ENCODE measurements at regions not wholly inside any gene's neighbourhood (a gene's known extent, or its start where the extent isn't known, plus 50 kb on each side); places are given as distances from the start of the nearest gene placed in this dataset.

DNA sequence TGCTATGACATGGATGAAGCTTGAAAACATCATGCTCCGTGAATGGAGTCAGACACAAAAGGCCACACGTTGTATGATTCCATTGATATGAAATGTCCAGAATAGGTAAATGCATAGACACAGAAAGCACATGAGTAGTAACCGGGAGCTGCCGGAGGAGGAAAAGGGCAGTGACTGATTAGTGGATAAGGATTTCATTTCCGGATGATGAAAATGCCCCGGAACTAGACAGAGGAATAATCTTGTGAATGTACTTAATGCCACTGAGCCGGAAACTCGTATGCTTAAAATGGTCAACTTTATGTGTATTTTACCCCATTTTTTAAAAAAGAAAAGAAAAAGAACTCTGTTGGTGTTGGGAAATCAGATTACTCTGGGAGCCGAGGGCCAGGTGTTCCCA is 112.7 kb upstream of the FAM9B start:
- DNase-seq, result no peak
- in situ Hi-C loops (cut with MboI; ENCODE audit: low pct_unique_long_range_greater_than_20kb, low sequenced_read_pairs), result no loop called here

DNA sequence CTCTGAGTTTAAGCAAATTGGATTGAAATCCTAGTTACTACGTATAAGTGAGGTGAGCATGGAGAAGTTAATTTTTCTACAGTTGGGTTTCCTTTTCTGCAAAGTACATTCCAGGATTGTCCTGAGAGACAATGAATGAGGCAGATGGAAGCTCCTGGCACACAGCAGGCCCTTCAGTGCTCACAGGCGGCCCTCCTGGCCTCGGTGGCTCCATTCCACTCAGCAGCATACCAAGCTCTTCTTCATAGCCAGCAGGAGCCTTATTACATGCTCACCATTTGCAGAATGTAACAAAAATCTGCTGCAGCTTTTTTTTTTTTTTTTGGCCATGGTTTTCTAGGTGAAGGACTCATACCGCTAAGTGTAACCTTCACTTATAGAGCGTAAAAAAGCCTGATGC is 113.2 kb upstream of the FAM9B start:
- DNase-seq, result no peak

DNA sequence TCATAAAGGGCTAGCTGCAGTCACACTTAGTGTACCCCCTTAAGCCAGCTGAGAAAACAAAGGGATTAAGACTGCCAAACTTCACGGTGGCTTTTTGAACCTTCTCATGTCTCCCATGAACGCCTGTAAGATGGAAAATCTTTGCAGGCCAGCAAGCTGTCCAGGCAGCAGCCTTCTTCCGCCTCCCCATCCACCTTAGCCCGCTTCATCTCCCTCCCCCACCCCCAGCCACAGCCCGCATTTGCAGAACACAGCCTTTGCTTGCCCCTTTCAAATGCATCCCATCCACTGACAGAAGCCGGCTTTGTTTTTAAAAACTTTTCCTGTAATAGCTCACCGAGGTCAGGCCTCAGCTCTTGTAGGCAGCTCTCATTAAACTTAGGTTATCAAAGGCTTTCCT is 113.8 kb upstream of the FAM9B start:
- in situ Hi-C loops (cut with MboI; ENCODE audit: low pct_unique_long_range_greater_than_20kb, low sequenced_read_pairs), result no loop called here

More for the DNA sequence above, 113.2 kb upstream of the FAM9B start:
- in situ Hi-C loops (cut with MboI; ENCODE audit: low pct_unique_long_range_greater_than_20kb, low sequenced_read_pairs), result no loop called here

DNA sequence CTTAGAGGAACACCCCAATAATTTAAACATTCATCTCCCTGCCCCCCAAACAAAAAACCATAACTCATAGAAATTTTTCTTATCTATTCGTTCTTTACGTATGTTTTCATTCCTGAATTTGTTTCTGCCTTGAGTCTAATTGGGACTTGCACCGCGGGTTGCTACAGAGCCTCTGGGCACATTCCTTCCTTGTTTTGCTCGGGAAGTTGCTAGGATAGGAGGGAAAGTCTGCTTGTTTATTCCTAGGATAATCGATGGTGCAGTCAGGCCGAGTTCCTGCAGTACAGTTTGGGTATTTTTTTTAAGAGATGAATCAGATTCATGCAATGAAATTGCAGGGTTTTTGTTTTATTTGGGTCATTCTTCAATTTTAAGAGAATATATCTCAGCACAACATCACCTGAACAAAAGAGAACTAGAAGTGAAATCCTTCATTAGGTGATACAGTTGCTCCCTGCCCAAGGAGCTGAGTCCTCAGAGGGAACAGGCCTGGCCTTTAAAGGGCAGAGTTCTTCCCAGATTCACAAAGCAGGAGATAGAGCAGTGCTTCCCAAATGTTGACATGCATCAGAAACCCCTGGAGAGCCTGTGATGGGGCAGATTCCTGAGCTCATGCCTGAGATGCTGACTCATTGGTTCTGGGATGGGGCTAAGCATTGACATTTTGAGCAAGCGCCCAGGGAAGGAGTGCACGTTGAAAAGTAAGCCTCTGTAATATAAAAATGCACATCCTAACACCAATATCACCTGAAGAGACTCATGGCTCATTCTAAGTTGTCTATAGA is 114.9 kb upstream of the FAM9B start:
- in situ Hi-C loops (cut with MboI; ENCODE audit: low pct_unique_long_range_greater_than_20kb, low sequenced_read_pairs), result no loop called here
- DNase-seq, result no peak

More for the DNA sequence above, 113.8 kb upstream of the FAM9B start:
- no peak for DNase-seq

DNA sequence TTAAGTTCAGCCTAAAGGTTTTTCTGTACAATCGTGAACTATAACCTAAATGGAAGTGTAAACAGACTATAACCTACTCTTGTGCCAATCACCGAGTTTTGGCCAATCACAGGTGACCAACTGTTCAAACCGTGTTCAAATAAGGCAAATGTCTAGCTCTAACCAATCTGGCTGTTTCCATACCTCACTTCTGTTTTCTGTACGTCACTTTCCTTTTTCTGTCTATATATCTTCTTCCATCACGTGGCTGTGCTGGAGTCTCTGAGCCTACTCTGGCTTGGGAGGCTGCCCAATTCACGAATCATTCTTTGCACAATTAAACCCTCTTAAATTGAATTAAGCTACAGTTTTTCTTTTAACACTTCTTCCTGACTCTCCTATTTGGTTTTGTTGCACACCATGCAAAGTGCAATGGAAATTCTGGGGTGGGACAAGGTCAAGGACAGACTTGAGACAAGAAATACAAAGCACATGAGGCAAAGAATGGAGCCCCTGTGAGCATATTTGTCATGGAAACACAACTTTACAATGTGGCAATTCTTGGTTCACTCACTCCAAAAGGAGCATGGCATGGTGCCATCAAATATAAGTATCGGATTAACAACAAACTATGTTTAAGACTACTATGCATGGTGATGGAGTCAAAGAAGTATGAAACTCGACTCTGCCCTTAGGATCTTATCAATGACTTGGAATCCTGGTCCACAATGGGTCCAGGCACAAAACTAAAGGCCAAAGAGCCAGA is 115.7 kb upstream of the FAM9B start:
- in situ Hi-C loops (cut with MboI; ENCODE audit: low pct_unique_long_range_greater_than_20kb, low sequenced_read_pairs), result no loop called here
- no peak for DNase-seq

DNA sequence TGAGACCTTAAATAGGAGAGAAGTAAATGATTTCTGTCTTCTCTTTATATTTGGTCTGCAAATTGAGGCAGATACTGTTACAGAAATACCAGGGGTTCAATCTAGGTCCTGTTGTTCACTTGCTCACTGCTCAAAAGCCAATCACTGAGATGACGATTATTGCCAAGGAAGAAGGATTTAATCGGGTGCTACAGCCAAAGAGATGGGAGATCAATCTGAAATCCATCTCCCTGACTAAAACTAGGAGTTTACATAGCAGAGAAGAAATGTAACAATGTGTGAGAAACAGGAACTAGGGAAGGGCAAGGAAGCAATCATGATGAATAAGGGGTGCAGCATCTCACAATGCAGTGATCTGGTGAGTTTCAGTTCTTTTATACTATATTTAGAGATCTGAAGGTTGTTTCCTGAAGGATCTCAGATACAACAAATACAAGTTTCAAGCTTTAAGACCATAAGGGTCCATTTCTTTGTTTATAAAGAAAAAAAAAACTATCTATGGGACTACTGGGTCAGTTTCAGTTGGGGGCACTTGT is 117.9 kb upstream of the FAM9B start:
- DNase-seq, result no peak
- in situ Hi-C loops (cut with MboI; ENCODE audit: low pct_unique_long_range_greater_than_20kb, low sequenced_read_pairs), result no loop called here

DNA sequence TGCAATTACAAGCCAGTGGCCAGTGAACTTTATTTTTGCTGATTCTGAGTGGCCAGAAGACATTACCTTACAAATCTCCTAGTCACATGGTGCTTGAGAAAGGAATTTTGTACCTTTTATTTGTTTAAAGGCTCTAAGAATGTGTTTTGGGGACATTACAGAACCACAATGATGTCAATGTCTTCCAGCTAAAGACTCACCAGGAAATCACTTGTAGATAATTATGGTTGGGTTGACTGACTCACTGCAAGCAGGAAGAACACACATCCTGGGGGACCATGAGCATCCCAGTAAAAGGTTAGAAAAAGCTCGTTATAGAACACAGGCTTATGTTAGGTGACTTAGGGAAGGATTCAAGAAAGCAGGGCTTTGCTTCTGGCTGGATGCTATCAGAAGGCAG is 119.4 kb upstream of the FAM9B start:
- in situ Hi-C loops (cut with MboI; ENCODE audit: low pct_unique_long_range_greater_than_20kb, low sequenced_read_pairs), result no loop called here
- no peak for DNase-seq

DNA sequence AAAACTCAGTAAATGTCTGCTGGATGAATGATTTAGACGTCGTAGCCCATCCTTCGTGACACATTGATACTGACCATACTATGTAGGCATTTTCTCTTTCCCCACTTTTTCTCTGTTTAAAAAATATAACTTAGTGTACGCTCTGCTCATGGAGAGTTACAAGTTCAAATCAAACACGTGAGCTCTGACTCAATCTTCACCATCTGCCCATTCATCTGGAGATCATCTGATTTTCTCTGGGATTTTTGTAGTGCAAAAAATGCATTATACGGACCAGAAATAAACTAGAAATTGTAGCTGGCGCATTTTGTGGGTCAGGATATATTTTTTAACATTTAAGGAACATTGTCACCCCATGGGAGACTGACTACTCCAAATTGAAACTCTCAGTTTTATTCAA is 124.7 kb upstream of the FAM9B start:
- no peak for DNase-seq
- in situ Hi-C loops (cut with MboI; ENCODE audit: low pct_unique_long_range_greater_than_20kb, low sequenced_read_pairs), result no loop called here

DNA sequence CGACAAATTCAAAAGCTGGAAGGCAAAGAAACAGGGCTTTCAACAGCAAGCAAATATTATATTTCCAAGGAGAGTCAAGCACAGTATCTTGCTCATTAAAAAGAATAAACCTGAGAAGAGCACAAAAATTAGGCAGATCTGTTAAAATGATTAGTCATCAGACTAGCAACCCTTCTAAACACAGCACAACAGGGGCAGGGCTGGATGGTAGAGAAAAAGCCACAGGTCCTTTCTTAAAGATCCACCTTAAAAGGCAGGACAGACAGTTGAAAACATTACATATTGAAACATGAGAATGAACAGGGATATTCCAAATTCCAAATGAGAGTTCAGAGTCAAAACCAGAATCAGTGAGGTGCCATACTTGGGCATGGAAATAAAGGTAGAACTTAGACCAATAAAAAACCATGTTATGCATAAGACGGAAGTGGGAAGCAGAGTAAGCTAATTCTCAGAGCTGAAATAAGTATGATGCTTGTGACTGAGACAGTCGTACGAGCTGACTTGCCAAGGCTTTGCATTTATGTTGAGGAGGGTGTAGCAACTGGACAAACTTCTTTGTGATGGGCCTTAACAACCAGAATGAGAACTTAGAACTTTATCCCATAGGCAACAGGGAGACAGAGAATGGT is 126.9 kb upstream of the FAM9B start:
- no peak for DNase-seq
- in situ Hi-C loops (cut with MboI; ENCODE audit: low pct_unique_long_range_greater_than_20kb, low sequenced_read_pairs), result no loop called here

DNA sequence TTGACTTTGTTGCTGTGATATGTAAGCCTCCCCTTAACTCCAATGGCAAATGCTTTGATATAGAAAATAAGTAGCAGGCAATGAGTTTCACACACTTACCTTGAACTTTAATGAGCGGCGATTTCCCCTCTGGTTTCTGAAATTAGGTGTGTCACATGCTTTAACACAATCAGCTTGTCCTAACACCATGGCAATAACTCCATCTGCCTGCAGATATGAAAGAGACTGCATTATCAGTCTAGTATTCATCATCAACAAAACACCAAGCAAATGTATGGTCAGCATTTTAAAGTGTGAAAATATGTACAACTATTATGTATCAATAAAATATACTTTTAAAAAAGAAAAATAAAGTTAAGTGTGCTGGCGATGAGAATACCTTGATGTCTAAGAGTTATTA is 128.8 kb upstream of the FAM9B start:
- in situ Hi-C loops (cut with MboI; ENCODE audit: low pct_unique_long_range_greater_than_20kb, low sequenced_read_pairs), result no loop called here
- no peak for DNase-seq

DNA sequence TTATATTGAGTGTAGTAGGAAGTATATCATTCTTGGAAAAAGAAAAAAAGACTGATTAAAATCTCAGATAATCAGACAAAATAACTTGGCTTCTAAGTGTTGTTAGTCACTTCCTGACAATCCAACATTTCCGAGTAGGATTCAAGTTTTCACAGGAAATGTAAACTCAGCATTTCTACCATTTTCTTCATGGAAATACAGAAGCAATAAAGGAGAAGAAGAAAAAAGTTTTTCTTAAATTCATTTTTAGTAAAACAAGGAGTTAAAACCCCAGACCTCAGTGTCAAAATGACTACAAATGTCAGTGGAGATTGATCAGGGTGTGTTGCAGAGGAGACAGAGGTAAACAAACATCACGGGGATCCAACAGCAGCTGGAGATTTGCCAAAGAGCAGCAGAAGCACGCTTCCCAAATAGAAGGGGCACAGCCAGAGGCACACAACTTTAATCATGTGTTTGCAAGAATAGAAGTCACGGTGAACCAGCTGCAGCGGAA is 129.3 kb upstream of the FAM9B start:
- DNase-seq, result no peak

DNA sequence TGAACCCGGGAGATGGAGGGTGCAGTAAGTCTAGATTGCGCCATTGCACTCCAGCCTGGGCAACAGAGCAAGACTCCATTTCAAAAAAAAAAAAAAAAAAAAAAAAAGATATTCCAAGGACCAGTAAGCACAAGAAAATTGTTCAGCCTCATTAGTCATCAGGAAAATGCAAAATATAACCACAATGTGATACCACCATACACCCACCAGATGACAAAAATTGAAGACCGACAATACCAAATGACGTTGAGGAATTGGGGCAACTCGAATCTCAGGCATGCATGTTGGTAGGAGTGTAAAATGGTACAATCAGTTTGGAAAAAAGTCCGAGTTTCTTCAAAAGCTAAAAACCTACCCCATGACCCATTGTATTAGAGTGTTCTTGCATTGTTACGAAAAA is 130.2 kb upstream of the FAM9B start:
- in situ Hi-C loops (cut with MboI; ENCODE audit: low pct_unique_long_range_greater_than_20kb, low sequenced_read_pairs), result no loop called here
- no peak for DNase-seq

More for the DNA sequence above, 129.3 kb upstream of the FAM9B start:
- in situ Hi-C loops (cut with MboI; ENCODE audit: low pct_unique_long_range_greater_than_20kb, low sequenced_read_pairs), result no loop called here

DNA sequence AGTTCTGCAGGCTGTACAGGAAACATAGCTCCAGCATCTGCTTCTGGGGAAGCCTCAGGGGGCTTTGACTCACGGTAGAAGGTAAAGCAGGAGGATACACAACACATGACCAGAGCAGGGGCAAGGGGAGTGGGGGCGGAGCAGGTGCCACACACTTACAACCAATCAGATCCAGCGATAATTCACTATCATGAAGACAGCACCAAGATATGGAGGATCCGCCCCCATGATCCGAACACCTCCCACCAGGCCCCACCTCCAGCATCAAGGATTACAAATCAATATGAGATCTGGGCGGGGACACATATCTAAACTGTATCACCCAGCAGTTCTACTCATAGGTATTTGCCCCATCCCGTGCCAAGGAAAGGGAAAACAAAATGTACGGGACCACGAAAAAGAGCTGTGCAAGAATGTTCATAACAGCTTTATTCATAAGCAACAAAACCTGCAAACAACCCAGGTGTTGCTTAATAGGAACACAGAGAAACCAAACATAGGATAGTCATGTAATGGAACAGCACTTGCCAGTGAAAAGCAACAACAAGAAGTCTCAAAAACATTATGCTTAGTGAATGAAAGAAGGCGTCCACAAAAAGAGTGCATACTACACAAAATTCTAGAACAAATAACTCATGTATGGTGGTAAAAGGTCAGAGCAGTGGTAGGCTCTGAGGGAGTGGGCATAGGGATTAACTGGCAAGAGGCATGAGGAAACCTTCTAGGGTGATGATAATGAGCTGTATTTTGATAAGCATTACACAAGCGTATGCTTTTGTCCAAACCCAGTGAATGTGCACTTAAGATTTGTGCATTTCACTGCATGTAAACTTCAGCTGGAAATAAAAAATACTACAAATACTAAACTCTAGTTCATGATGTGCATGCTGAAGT is 130.9 kb upstream of the FAM9B start:
- in situ Hi-C loops (cut with MboI; ENCODE audit: low pct_unique_long_range_greater_than_20kb, low sequenced_read_pairs), result no loop called here
- no peak for DNase-seq

DNA sequence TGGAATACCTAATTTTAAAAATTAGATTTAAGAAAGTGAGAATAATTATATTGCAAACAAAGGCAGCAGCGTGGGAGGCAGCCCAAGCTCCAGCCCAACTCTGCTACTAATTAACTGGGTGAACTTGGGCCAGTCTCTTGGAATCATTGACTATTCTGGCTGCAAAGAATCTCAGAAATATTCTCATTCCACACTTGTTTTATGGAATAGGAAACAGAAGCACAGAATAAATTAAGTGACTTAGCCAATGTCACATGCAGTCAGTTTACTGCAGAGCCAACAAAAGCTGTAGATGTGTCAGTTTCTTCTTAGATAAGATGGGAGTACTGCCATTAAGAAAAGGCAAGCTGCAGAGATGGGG is 132.6 kb upstream of the FAM9B start:
- in situ Hi-C loops (cut with MboI; ENCODE audit: low pct_unique_long_range_greater_than_20kb, low sequenced_read_pairs), result no loop called here
- no peak for DNase-seq

DNA sequence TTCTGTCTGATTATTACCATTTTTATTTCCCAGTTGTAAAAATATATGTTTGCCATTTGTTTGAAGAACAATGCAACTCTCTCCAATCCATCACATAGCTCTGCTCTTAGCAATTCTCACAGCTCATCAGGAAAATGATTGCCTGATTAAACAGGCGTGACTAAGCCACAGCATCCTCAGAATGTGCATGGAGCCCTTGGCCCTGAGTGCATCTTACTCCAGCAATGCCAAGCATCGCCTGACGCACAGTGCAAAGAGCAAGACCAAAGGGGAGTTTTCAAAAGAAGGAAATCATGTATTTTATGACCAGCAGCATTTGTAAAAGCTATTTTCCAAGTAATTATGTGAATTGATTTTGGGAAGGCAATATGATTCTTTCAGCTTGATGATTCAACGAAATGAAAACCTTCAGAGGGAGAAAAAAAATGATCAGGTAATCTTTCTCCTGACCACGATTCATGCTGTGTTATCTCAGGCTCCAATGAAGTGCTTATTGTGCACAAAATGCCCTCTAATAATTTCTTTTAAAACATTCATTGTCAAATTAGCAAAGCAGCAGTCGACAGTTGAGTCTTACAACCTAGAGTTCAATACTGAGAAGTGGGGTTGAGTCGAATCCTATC is 138.0 kb upstream of the FAM9B start:
- DNase-seq, result no peak
- in situ Hi-C loops (cut with MboI; ENCODE audit: low pct_unique_long_range_greater_than_20kb, low sequenced_read_pairs), result no loop called here

DNA sequence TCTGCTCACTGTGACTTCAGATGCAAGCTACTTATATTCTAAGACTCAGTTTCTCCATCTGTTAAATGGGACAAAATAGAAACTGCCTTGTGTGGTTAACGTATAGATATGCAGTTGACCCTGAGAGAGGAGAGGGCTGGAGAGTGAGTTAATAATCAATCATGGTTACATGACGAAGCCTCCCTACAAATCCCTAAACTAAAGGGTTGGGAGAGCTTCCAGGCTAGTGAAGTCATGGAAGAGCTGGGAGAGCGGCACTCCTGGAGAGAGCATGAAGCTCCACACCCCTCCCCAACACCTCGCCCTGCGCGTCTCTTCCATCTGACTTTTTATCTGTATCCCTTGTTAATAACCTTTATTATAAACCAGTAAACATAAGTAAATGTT is 138.5 kb upstream of the FAM9B start:
- in situ Hi-C loops (cut with MboI; ENCODE audit: low pct_unique_long_range_greater_than_20kb, low sequenced_read_pairs), result no loop called here
- no peak for DNase-seq

DNA sequence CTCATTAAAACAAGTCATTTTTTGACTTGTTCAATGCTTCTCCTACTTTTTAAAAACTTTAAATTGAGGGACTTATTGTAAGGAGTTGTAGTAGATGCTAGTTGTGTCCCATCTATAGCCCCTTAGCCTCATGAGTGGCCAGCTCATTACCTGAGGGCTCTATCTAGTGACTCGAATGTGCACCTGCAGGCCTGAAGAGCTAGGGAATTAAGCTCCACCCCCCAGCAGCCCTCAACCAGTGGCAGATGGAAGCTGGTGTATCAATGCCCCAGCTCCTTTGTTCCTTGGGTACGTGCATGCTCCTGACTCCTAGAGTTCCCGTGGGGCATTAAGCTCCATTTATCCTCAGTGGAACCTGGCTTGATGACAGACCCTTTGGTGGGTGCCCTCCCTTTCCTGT is 146.7 kb upstream of the FAM9B start:
- in situ Hi-C loops (cut with MboI; ENCODE audit: low pct_unique_long_range_greater_than_20kb, low sequenced_read_pairs), result no loop called here
- no peak for DNase-seq

DNA sequence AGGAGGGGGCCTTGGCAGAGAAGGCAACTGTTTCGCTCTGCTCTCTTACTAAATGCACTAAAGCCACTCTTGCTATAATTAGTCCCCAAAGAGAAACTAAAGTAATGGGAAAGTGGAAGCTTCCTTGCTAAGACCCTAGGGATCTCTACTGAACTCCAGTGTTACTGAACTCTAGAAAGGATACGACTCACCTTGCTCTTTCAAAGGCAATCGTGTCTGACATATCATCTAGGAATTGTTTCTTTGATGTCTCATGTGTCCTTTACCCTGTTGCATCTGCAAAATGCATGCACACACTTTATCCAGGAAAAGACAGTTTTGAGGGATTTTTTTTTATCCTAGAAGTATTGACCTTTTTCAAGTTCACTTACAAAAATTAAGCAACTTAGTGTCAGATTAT is 148.1 kb upstream of the FAM9B start:
- no peak for DNase-seq
- in situ Hi-C loops (cut with MboI; ENCODE audit: low pct_unique_long_range_greater_than_20kb, low sequenced_read_pairs), result no loop called here

DNA sequence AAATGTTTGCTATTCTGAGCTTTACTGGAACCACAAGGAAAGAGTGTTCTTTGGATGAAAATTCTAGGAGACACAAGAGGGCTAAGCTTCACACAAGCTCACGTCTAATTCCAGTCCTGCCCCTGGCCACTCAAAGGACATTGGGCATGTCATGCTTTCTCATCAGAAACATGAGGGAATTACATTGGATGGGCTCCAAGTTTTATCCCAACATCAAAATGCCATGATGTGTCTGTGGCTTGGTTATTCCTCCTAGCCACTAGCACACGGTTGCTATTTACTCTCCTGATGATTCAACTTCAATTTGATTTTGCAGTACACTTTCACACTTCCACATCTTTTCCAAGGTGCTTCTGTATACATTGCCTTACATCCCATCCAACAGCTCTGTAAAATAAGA is 149.6 kb upstream of the FAM9B start:
- in situ Hi-C loops (cut with MboI; ENCODE audit: low pct_unique_long_range_greater_than_20kb, low sequenced_read_pairs), result no loop called here
- no peak for DNase-seq

Data from KBM-7 (cell line).